SK-N-SH (cell line): ENCODE measurements at regions not wholly inside any gene's neighbourhood (a gene's known extent, or its start where the extent isn't known, plus 50 kb on each side); places are given as distances from the start of the nearest gene placed in this dataset.

Source experiments
- CTCF ChIA-PET: fragments of 300-600, 350-600 bp; formaldehyde crosslinking; extraction: SDS; loops from one replicate; lab custom pipeline; 2021; lab: Yijun Ruan, JAX
- POLR2A ChIA-PET: fragments of 350-600 bp; sonication (Branson Sonifier 250); formaldehyde crosslinking; extraction: SDS; loops from one replicate; lab custom pipeline; 2020; ENCODE audit warnings: antibody characterized with exemption, inconsistent platforms; lab: Yijun Ruan, JAX
- DNase-seq: peaks from one replicate; pipeline ENCODE4 v3.0.0; 2012
- H2AFZ ChIP-seq: fragments of 200-600 bp; sonication (generic); 2 replicates; pipeline ENCODE4 v1.8.1; 2016; ENCODE audit warnings: antibody characterized with exemption, mild to moderate bottlenecking, low read depth
- H3F3A ChIP-seq: fragments of 200-600 bp; sonication (generic); replicated peaks from 2 replicates; pipeline ENCODE3; 2016; ENCODE audit warnings: antibody characterized with exemption, mild to moderate bottlenecking; ENCODE audit not compliant: insufficient read depth
- H3K27ac ChIP-seq, 2 experiments: fragments of 200-500 bp in 1 of 2; fragments of 200-600 bp in 1 of 2; sonication (Bioruptor generic) in 1 of 2; sonication (generic), shearing (Covaris generic) in 1 of 2; 2 replicates each; pipeline versions ENCODE4 v1.5.1 to v1.6.1; 2014 to 2016; ENCODE audit warnings: low read depth in 2 of 2, inconsistent platforms in 1 of 2, low read length in 1 of 2, mild to moderate bottlenecking in 1 of 2, mixed read lengths in 1 of 2
- H3K27me3 ChIP-seq: fragments of 200-600 bp; sonication (generic), shearing (Covaris generic); 2 replicates; pipeline ENCODE4 v1.6.1; 2016; ENCODE audit warnings: mixed run types; ENCODE audit not compliant: insufficient read depth
- H3K36me3 ChIP-seq, 2 experiments: fragments of 200-500 bp in 1 of 2; fragments of 200-600 bp in 1 of 2; sonication (Bioruptor generic) in 1 of 2; sonication (generic) in 1 of 2; replicated peaks in 1 of 2; 2 replicates each; pipeline versions ENCODE3 to v1.5.1; 2014 to 2016; ENCODE audit warnings: low read length in 1 of 2, mild to moderate bottlenecking in 1 of 2; ENCODE audit not compliant: insufficient read depth in 2 of 2, control insufficient read depth in 1 of 2
- H3K4me1 ChIP-seq, 2 experiments: fragments of 200-500 bp in 1 of 2; fragments of 200-600 bp in 1 of 2; sonication (Bioruptor generic) in 1 of 2; sonication (generic), shearing (Covaris generic) in 1 of 2; 2 replicates each; pipeline versions ENCODE4 v1.5.1 to v1.6.1; 2014 to 2016; ENCODE audit warnings: low read depth in 1 of 2, low read length in 1 of 2, mixed run types in 1 of 2; ENCODE audit not compliant: insufficient read depth in 2 of 2, control insufficient read depth in 1 of 2
- H3K4me2 ChIP-seq: fragments of 200-600 bp; sonication (generic), shearing (Covaris generic); 2 replicates; pipeline ENCODE4 v1.6.1; 2017; ENCODE audit warnings: mixed run types
- H3K4me3 ChIP-seq, 2 experiments: fragments of 200-500 bp in 1 of 2; fragments of 200-600 bp in 1 of 2; sonication (Bioruptor generic) in 1 of 2; sonication (generic), shearing (Covaris generic) in 1 of 2; 2 replicates each; pipeline versions ENCODE4 v1.5.1 to v1.8.1; 2014 to 2016; ENCODE audit warnings: low read depth in 2 of 2, inconsistent platforms in 1 of 2, low read length in 1 of 2, mild to moderate bottlenecking in 1 of 2, mixed read lengths in 1 of 2, moderate library complexity in 1 of 2
- H3K79me2 ChIP-seq: fragments of 200-600 bp; sonication (generic); 2 replicates; pipeline ENCODE4 v1.8.1; 2017; ENCODE audit warnings: mild to moderate bottlenecking; ENCODE audit not compliant: insufficient read depth
- H3K9ac ChIP-seq: fragments of 200-600 bp; sonication (generic); 2 replicates; pipeline ENCODE4 v1.6.1; 2017; ENCODE audit warnings: mixed run types
- H3K9me2 ChIP-seq: fragments of 200-600 bp; sonication (generic); 2 replicates; pipeline ENCODE4 v1.6.1; 2017; ENCODE audit warnings: mixed run types
- H3K9me3 ChIP-seq: fragments of 200-600 bp; sonication (generic); 2 replicates; pipeline ENCODE4 v1.6.1; 2017; ENCODE audit warnings: mixed run types, mild to moderate bottlenecking, moderate library complexity
- H4K20me1 ChIP-seq: fragments of 200-600 bp; sonication (generic); 2 replicates; pipeline ENCODE4 v1.6.1; 2017; ENCODE audit warnings: mild to moderate bottlenecking, mixed run types; ENCODE audit not compliant: insufficient read depth
- CHD2 ChIP-seq: fragments of 150-350 bp; IDR thresholded peaks from 2 replicates; pipeline ENCODE4 v1.6.1; 2018; ENCODE audit warnings: low read length; ENCODE audit not compliant: partially characterized antibody
- EP300 ChIP-seq, 2 experiments: IDR thresholded peaks; 2 replicates each; pipeline versions ENCODE4 v1.4.0 to v1.6.1; 2012; ENCODE audit warnings: borderline replicate concordance in 1 of 2, low read depth in 1 of 2, low read length in 1 of 2
- GABPA ChIP-seq: IDR thresholded peaks from 2 replicates; pipeline ENCODE4 v1.4.0; 2012; ENCODE audit warnings: low read depth, mild to moderate bottlenecking
- MEF2A ChIP-seq: IDR thresholded peaks from 2 replicates; pipeline ENCODE4 v1.4.0; 2012; ENCODE audit warnings: low read depth, borderline replicate concordance
- RAD21 ChIP-seq: IDR thresholded peaks from 2 replicates; pipeline ENCODE4 v1.6.1; 2012; ENCODE audit warnings: mild to moderate bottlenecking, low read length
- TCF12 ChIP-seq: IDR thresholded peaks from 2 replicates; pipeline ENCODE4 v1.4.0; 2012
- WGBS: methylation state at CpG from one replicate; pipeline ENCODE4 v1.1.6; 2017; ENCODE audit warnings: low lambda C conversion rate; 5-methylcytosine and 5-hydroxymethylcytosine counted together
- TF ChIP-seq, protein P1 (sequence below): IDR thresholded peaks from 2 replicates; pipeline ENCODE4 v1.6.1; 2012; ENCODE audit warnings: mild to moderate bottlenecking, low read depth, low read length, moderate library complexity
- TF ChIP-seq, protein P2 (sequence below): IDR thresholded peaks from 2 replicates; pipeline ENCODE4; 2012
- TF ChIP-seq, protein P3 (sequence below): IDR thresholded peaks from 2 replicates; pipeline ENCODE4 v1.4.0; 2012; ENCODE audit warnings: low read depth, borderline replicate concordance

DNA sequence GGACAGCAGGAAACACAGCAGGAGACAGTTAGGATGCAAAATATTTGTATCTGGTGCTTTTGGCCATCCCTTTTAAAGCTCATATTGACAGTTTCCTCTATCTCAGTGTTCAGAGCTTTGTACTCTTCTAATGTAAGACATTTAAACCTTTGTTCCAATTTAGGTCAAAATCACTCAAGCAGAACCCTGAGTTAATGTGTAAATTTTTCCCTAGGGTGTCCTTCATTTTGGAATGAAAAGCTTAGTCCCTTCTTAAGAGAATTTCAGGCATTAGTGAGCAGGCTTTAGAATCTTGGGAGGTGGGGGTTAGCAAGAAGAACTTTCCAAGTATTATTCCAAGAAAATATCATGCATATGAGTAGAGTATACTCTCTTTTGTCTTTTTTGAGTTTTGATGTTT, 188.7 kb downstream of the GBA3 start:
- Histone ChIP-seq H4K20me1 (no peaks in the 10 kb centered on the region), H3F3A (no peaks in the 10 kb centered on the region)

DNA sequence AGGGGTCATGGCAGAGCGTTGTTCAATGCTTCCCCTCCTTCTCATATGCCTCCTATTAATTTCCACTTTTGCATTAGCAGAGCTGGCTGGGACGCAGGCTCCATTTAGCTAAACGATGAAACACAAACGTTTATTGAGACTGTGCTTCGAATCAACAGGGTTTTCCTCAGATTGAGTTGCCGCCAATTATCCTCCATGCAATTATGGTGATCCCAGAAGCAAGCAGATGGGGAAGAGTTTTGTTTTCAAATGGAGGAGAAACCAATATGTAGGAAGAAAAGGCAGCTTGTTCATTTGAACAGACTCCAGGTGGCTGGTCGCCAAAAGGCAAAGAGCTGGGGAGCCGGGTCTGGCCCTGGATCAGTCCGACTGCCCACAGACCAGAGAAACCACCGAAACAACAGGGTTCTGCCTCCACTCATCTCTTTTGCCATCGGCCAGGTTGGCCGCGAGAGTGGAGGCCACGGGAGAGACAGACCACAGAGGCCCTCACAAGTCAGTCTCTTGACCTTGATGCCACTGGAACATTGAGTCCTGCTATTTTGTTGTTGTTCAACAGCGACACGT, 184.8 kb downstream of the GBA3 start:
- no peak for DNase-seq

More for the DNA sequence above, 188.7 kb downstream of the GBA3 start:
- H3K9me3 ChIP-seq = no peaks in the 10 kb centered on the region
- H3K4me1 ChIP-seq = no peaks in the 10 kb centered on the region
- DNase-seq = no peak
- no peak overlapping the region for H2AFZ ChIP-seq
- no peaks in the 10 kb centered on the region for H3K9me2 ChIP-seq
- H3K9ac ChIP-seq = no peak overlapping the region
- no peak overlapping the region for H3K27ac ChIP-seq
- ChIA-PET POLR2A (no interaction called here), CTCF (interaction anchor here (3.2 kb wide), 1 partner anchor 15 kb away, joined by 13 read pairs; no protein-coding TSS in a partner anchor)
- H3K4me2 ChIP-seq = no peak overlapping the region
- H3K4me3 ChIP-seq = no peak overlapping the region
- TF ChIP-seq CHD2 = no peak
- no peaks in the 10 kb centered on the region for H3K79me2 ChIP-seq
- no peaks in the 10 kb centered on the region for H3K27me3 ChIP-seq
- H3K36me3 ChIP-seq = no peaks in the 10 kb centered on the region

More for the DNA sequence above, 184.8 kb downstream of the GBA3 start:
- H3K4me3 ChIP-seq = no peak overlapping the region
- 28% methylated on average over 15 of the region's 16 CpGs for whole genome bisulfite sequencing
- no peaks in the 10 kb centered on the region for H3F3A ChIP-seq
- TF ChIP-seq MEF2A = no peak
- TF ChIP-seq, protein P1, sequence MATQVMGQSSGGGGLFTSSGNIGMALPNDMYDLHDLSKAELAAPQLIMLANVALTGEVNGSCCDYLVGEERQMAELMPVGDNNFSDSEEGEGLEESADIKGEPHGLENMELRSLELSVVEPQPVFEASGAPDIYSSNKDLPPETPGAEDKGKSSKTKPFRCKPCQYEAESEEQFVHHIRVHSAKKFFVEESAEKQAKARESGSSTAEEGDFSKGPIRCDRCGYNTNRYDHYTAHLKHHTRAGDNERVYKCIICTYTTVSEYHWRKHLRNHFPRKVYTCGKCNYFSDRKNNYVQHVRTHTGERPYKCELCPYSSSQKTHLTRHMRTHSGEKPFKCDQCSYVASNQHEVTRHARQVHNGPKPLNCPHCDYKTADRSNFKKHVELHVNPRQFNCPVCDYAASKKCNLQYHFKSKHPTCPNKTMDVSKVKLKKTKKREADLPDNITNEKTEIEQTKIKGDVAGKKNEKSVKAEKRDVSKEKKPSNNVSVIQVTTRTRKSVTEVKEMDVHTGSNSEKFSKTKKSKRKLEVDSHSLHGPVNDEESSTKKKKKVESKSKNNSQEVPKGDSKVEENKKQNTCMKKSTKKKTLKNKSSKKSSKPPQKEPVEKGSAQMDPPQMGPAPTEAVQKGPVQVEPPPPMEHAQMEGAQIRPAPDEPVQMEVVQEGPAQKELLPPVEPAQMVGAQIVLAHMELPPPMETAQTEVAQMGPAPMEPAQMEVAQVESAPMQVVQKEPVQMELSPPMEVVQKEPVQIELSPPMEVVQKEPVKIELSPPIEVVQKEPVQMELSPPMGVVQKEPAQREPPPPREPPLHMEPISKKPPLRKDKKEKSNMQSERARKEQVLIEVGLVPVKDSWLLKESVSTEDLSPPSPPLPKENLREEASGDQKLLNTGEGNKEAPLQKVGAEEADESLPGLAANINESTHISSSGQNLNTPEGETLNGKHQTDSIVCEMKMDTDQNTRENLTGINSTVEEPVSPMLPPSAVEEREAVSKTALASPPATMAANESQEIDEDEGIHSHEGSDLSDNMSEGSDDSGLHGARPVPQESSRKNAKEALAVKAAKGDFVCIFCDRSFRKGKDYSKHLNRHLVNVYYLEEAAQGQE = no peak
- TF ChIP-seq EP300 (IDR thresholded peaks at IDR 0.05; ENCODE audit: borderline replicate concordance in 1 of 2, low read depth in 1 of 2, low read length in 1 of 2) = no peak
- no peak for TF ChIP-seq TCF12
- TF ChIP-seq GABPA = no peak
- TF ChIP-seq RAD21 = no peak
- TF ChIP-seq, protein P2, sequence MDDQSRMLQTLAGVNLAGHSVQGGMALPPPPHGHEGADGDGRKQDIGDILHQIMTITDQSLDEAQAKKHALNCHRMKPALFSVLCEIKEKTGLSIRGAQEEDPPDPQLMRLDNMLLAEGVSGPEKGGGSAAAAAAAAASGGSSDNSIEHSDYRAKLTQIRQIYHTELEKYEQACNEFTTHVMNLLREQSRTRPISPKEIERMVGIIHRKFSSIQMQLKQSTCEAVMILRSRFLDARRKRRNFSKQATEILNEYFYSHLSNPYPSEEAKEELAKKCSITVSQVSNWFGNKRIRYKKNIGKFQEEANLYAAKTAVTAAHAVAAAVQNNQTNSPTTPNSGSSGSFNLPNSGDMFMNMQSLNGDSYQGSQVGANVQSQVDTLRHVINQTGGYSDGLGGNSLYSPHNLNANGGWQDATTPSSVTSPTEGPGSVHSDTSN = no peak
- TF ChIP-seq CHD2 = no peak
- TF ChIP-seq, protein P3, sequence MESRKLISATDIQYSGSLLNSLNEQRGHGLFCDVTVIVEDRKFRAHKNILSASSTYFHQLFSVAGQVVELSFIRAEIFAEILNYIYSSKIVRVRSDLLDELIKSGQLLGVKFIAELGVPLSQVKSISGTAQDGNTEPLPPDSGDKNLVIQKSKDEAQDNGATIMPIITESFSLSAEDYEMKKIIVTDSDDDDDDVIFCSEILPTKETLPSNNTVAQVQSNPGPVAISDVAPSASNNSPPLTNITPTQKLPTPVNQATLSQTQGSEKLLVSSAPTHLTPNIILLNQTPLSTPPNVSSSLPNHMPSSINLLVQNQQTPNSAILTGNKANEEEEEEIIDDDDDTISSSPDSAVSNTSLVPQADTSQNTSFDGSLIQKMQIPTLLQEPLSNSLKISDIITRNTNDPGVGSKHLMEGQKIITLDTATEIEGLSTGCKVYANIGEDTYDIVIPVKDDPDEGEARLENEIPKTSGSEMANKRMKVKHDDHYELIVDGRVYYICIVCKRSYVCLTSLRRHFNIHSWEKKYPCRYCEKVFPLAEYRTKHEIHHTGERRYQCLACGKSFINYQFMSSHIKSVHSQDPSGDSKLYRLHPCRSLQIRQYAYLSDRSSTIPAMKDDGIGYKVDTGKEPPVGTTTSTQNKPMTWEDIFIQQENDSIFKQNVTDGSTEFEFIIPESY = no peak
- ChIA-PET CTCF (no interaction called here), POLR2A (no interaction called here)
- no peaks in the 10 kb centered on the region for H3K27me3 ChIP-seq
- H3K27ac ChIP-seq = no peak overlapping the region
- no peak overlapping the region for H2AFZ ChIP-seq
- H3K9me3 ChIP-seq = no peaks in the 10 kb centered on the region
- no peaks in the 10 kb centered on the region for H3K36me3 ChIP-seq
- no peaks in the 10 kb centered on the region for H4K20me1 ChIP-seq
- no peak overlapping the region for H3K4me2 ChIP-seq
- no peaks in the 10 kb centered on the region for H3K9me2 ChIP-seq
- H3K79me2 ChIP-seq = no peaks in the 10 kb centered on the region
- no peaks in the 10 kb centered on the region for H3K4me1 ChIP-seq
- H3K9ac ChIP-seq = no peak overlapping the region
